ENCODE measurements at regions not wholly inside any gene's neighbourhood (a gene's known extent, or its start where the extent isn't known, plus 50 kb on each side); places are given as distances from the start of the nearest gene placed in this dataset.

GRCh38 chr3:120854908-120855526, 53.0 kb upstream of the STXBP5L start:
- no peak for TF ChIP-seq CTCF (IDR thresholded peaks at IDR 0.05; ENCODE audit: unreplicated experiment)
- Mint-ChIP-seq H3K4me3 (ENCODE audit: low read depth, unreplicated experiment) (no peak overlapping the region), H3K36me3 (ENCODE audit: insufficient read depth, unreplicated experiment) (no peaks in the 10 kb centered on the region), H3K27ac (ENCODE audit: unreplicated experiment) (no peak overlapping the region), H3K4me1 (ENCODE audit: low read depth, unreplicated experiment) (no peaks in the 10 kb centered on the region), H3K9me3 (ENCODE audit: low read depth, unreplicated experiment) (no peaks in the 10 kb centered on the region), H3K27me3 (ENCODE audit: unreplicated experiment) (peaks cover 37% of the 10 kb centered on the region)
- intact Hi-C loops (cut with micrococcal nuclease; ENCODE audit: unreplicated experiment) = no loop called here
- no peak for DNase-seq
- CTCF ChIA-PET = no interaction called here
- BruUV-seq (replicated peaks) = no TSS peak

- H3K9me3 Mint-ChIP-seq (ENCODE audit: low read depth, unreplicated experiment) = no peaks in the 10 kb centered on the region
- TF ChIP-seq CTCF (IDR thresholded peaks at IDR 0.05; ENCODE audit: unreplicated experiment) = no peak
- CTCF ChIA-PET = no interaction called here
- H3K27me3 Mint-ChIP-seq (ENCODE audit: unreplicated experiment) = peaks cover 42% of the 10 kb centered on the region
- no peak for DNase-seq
- no peak overlapping the region for H3K4me3 Mint-ChIP-seq (ENCODE audit: low read depth, unreplicated experiment)
- no peaks in the 10 kb centered on the region for H3K36me3 Mint-ChIP-seq (ENCODE audit: insufficient read depth, unreplicated experiment)
- H3K27ac Mint-ChIP-seq (ENCODE audit: unreplicated experiment) = no peak overlapping the region
- no peaks in the 10 kb centered on the region for H3K4me1 Mint-ChIP-seq (ENCODE audit: low read depth, unreplicated experiment)
- intact Hi-C loops (cut with micrococcal nuclease; ENCODE audit: unreplicated experiment) = no loop called here
- BruUV-seq (replicated peaks) = no TSS peak
These were observed 52.2 kb upstream of the STXBP5L start for GRCh38 chr3:120855665-120856437.

Measured in Calu3 (cell line).